NCI-H1930 (cell line): ENCODE measurements at regions not wholly inside any gene's neighbourhood (a gene's known extent, or its start where the extent isn't known, plus 50 kb on each side); places are given as distances from the start of the nearest gene placed in this dataset.
"Not testable (repeated sequence)": the region's sequence is repeated elsewhere in the genome, so short reads cannot be mapped to it uniquely, and the experiment has no call there.

Source experiments
- DNase-seq, 2 experiments: peaks; one replicate each; lab custom pipeline; 2025; lab: John Stamatoyannopoulos, UW

GRCh38 chr7:80082213-80082612 lies 52.4 kb upstream of the GNAI1 start:
- DNase-seq, result no peak

GRCh38 chr7:80078886-80079285 lies 55.7 kb upstream of the GNAI1 start:
- DNase-seq, result no peak

GRCh38 chr7:80078159-80078731 lies 56.4 kb upstream of the GNAI1 start:
- no peak for DNase-seq

GRCh38 chr7:80070391-80070790 lies 64.2 kb upstream of the GNAI1 start:
- no peak for DNase-seq

GRCh38 chr7:80066639-80067038 lies 68.0 kb upstream of the GNAI1 start:
- DNase-seq, result no peak

- DNase-seq, result no peak
These were observed 70.8 kb upstream of the GNAI1 start for GRCh38 chr7:80063834-80064233.

- DNase-seq, result peak in 1 of 2 experiments; percentile 26
These were observed 74.3 kb upstream of the GNAI1 start for GRCh38 chr7:80060218-80060806.

- no peak for DNase-seq
These were observed 77.1 kb upstream of the GNAI1 start for GRCh38 chr7:80057488-80057887.

GRCh38 chr7:80054356-80054755 lies 80.3 kb upstream of the GNAI1 start:
- DNase-seq, result no peak

- DNase-seq, result no peak
These were observed 81.5 kb upstream of the GNAI1 start for GRCh38 chr7:80053124-80053523.

- DNase-seq, result no peak
These were observed 86.7 kb upstream of the GNAI1 start for GRCh38 chr7:80047856-80048459.

- DNase-seq, result no peak
These were observed 87.6 kb upstream of the GNAI1 start for GRCh38 chr7:80047032-80047431.

GRCh38 chr7:80044796-80045195 lies 89.8 kb upstream of the GNAI1 start:
- DNase-seq, result no peak

- DNase-seq, result no peak
These were observed 93.9 kb upstream of the GNAI1 start for GRCh38 chr7:80040752-80041151.

- DNase-seq, result no peak
These were observed 94.3 kb upstream of the GNAI1 start for GRCh38 chr7:80040335-80040734.

GRCh38 chr7:80039251-80039884 lies 95.3 kb upstream of the GNAI1 start:
- no peak for DNase-seq

GRCh38 chr7:80037689-80038088 lies 96.9 kb upstream of the GNAI1 start:
- DNase-seq, result no peak

GRCh38 chr7:80036107-80036506 lies 98.5 kb upstream of the GNAI1 start:
- DNase-seq, result no peak

GRCh38 chr7:80028717-80029116 lies 105.9 kb upstream of the GNAI1 start:
- no peak for DNase-seq

GRCh38 chr7:80027611-80028173 lies 106.9 kb upstream of the GNAI1 start:
- no peak for DNase-seq

GRCh38 chr7:80026766-80027165 lies 107.9 kb upstream of the GNAI1 start:
- no peak for DNase-seq

- DNase-seq, result not testable (repeated sequence)
These were observed 114.4 kb upstream of the GNAI1 start for GRCh38 chr7:80020277-80020676.

GRCh38 chr7:80019809-80020207 lies 114.8 kb upstream of the GNAI1 start:
- not testable (repeated sequence) for DNase-seq
